ENCODE measurements at regions not wholly inside any gene's neighbourhood (a gene's known extent, or its start where the extent isn't known, plus 50 kb on each side); places are given as distances from the start of the nearest gene placed in this dataset.

DNA sequence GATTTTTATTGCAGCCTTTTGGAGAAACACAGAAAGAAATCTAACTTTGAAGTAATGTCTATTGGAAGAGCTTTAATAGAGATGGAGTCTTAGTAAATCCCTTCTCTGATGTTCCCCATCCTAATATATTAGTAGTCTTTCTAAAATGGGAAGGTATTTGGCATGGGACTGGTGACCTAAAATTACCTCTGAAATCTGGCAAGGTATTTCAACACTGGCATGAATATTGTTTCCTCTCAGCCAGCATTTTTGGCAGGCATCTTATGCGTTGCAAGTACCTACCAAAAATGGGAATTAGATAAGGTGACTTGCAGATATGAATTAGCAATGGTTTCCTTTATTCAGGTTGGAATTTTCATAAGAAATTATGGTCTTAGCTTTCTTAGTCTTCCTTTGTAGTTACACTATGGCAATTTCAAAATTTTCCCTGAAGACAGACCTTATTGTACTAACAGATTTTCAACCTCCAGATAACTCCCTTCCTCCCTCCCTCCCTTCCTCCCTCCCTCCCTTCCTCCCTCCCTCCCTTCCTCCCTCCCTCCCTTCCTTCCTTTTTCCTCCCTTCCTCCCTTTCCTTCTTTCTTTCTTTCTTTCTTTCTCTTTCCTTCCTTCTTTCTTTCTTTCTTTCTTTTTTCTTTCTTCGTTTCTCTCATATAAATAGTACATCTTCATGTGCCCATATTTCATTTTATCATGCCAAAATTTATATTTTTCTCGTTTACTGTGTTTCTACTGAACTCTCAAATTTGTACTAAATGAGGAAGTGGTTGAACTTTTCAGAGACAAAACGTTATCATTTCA lies 168.2 kb upstream of the KCNMB2 start:
- 40 to 55% (median 47%) methylated on average over 4 of the region's 4 CpGs for WGBS, 4 donors
- peaks cover 0 to 11% (median 3%) of the 10 kb centered on the region in 12 donors for H3K4me1 ChIP-seq
- H3K27ac ChIP-seq, result peak overlapping the region in 11 of 12 donors; percentile 11 to 81 (median 66)
- TF ChIP-seq, protein P1, sequence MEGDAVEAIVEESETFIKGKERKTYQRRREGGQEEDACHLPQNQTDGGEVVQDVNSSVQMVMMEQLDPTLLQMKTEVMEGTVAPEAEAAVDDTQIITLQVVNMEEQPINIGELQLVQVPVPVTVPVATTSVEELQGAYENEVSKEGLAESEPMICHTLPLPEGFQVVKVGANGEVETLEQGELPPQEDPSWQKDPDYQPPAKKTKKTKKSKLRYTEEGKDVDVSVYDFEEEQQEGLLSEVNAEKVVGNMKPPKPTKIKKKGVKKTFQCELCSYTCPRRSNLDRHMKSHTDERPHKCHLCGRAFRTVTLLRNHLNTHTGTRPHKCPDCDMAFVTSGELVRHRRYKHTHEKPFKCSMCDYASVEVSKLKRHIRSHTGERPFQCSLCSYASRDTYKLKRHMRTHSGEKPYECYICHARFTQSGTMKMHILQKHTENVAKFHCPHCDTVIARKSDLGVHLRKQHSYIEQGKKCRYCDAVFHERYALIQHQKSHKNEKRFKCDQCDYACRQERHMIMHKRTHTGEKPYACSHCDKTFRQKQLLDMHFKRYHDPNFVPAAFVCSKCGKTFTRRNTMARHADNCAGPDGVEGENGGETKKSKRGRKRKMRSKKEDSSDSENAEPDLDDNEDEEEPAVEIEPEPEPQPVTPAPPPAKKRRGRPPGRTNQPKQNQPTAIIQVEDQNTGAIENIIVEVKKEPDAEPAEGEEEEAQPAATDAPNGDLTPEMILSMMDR (IDR thresholded peaks at IDR 0.05), result no peak
- no peak for TF ChIP-seq POLR2A (IDR thresholded peaks at IDR 0.05)
- intact Hi-C loops (cut with DNase I), result loop anchor here in 1 of 10 donors (5.0 kb wide), 1 partner anchor 46 kb away; no protein-coding TSS in a partner anchor
- peaks cover 0 to 25% (median 3%) of the 10 kb centered on the region in 12 donors for H3K9me3 ChIP-seq
- DNase-seq (peak in 3 of 5 donors; percentile 33 to 49 (median 38)), ATAC-seq (peak; percentile 94 to 98 (median 95))
- H3K36me3 ChIP-seq, result no peaks in the 10 kb centered on the region
- no peak overlapping the region for H3K4me3 ChIP-seq
- H3K27me3 ChIP-seq, result no peaks in the 10 kb centered on the region

DNA sequence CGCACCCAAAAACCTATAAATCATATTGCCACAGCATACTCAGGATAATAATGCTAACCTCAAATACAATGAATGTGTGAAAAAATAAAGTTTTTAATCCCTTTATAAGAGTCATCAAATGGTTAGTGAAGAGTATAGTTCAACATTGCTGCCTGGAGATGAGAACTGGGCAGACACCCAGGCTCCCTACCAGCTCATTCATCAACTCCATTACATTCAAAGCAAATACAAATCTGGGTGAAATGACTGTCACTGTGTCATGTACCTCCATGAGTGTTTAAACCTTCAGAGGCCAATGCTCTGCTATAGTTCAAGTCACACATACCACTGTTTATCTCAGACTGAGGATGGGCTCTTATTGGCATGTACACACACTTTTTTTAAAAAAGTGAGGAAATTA lies 167.2 kb upstream of the KCNMB2 start:
- Histone ChIP-seq H3K27ac (peak overlapping the region in 3 of 12 donors; percentile 33 to 62 (median 54)), H3K4me3 (no peak overlapping the region), H3K4me1 (peaks cover 0 to 11% (median 3%) of the 10 kb centered on the region in 12 donors), H3K36me3 (no peaks in the 10 kb centered on the region), H3K9me3 (peaks cover 0 to 15% (median 0%) of the 10 kb centered on the region in 12 donors), H3K27me3 (no peaks in the 10 kb centered on the region)
- intact Hi-C loops (cut with DNase I), result loop anchor here in 1 of 10 donors (5.0 kb wide), 1 partner anchor 47 kb away; no protein-coding TSS in a partner anchor
- WGBS, 4 donors, result 95 to 100% (median 99%) methylated on average over 1 of the region's 1 CpG
- ATAC-seq (no peak), DNase-seq (no peak)
- TF ChIP-seq POLR2A (IDR thresholded peaks at IDR 0.05), result no peak
- TF ChIP-seq, protein P1 (IDR thresholded peaks at IDR 0.05), result no peak

DNA sequence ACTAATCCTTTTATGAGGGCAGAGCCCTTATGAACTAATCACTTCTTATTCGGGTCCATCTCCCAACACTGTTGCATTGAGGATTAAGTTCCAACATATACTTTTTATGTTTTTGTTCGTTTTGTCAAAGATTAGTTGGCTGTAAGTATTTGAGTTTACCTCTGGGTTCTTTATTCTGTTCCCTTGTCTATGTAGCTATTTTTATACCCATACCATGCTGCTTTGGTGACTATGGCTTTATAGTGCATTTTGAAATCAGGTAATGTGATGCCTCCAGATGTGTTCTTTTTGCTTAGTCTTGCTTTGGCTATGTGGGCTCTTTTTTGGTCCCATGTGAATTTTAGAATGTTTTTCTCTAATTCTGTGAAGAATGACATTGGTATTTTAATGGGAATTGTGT lies 166.4 kb upstream of the KCNMB2 start:
- TF ChIP-seq, protein P1 (IDR thresholded peaks at IDR 0.05), result no peak
- TF ChIP-seq POLR2A (IDR thresholded peaks at IDR 0.05), result no peak
- Histone ChIP-seq H3K9me3 (peaks cover 0 to 13% (median 0%) of the 10 kb centered on the region in 12 donors), H3K36me3 (no peaks in the 10 kb centered on the region), H3K27me3 (no peaks in the 10 kb centered on the region), H3K4me1 (peaks cover 0 to 11% (median 3%) of the 10 kb centered on the region in 12 donors), H3K27ac (no peak overlapping the region), H3K4me3 (no peak overlapping the region)
- DNase-seq (no peak), ATAC-seq (no peak)
- 90 to 95% (median 92%) methylated on average over 2 of the region's 2 CpGs for WGBS, 4 donors
- intact Hi-C loops (cut with DNase I), result loop anchor here in 2 of 10 donors (5.0 to 10.0 kb wide), 2 partner anchors 48 to 1325 kb away; no protein-coding TSS in a partner anchor

DNA sequence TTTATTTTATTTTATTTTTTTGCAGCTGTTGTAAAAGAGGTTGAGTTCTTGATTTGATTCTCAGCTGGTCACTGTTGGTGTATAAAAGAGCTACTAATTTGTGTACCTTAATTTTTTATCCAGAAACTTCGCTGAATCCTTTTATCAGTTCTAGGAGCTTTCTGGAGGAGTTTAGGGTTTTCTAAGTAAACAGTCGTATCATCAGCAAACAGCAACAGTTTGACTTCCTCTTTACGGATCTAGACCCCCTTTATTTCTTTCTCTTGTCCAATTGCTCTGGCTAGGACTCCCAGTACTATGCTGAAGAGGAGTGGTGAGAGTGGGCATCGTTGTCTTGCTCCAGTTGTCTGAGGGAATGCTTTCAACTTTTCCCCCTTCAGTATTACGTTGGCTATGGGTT lies 165.8 kb upstream of the KCNMB2 start:
- H3K4me1 ChIP-seq, result peaks cover 0 to 11% (median 3%) of the 10 kb centered on the region in 12 donors
- TF ChIP-seq, protein P1 (IDR thresholded peaks at IDR 0.05), result no peak
- TF ChIP-seq POLR2A (IDR thresholded peaks at IDR 0.05), result no peak
- no peak overlapping the region for H3K4me3 ChIP-seq
- no peaks in the 10 kb centered on the region for H3K27me3 ChIP-seq
- intact Hi-C loops (cut with DNase I), result loop anchor here in 1 of 10 donors (10.0 kb wide), 1 partner anchor 1326 kb away; no protein-coding TSS in a partner anchor
- H3K36me3 ChIP-seq, result no peaks in the 10 kb centered on the region
- 91 to 96% (median 93%) methylated on average over 5 of the region's 5 CpGs for WGBS, 4 donors
- peaks cover 0 to 13% (median 0%) of the 10 kb centered on the region in 12 donors for H3K9me3 ChIP-seq
- no peak overlapping the region for H3K27ac ChIP-seq
- ATAC-seq, result no peak
- DNase-seq, result no peak

All from heart left ventricle (tissue), 16 donors.